ENCODE measurements at regions not wholly inside any gene's neighbourhood (a gene's known extent, or its start where the extent isn't known, plus 50 kb on each side); places are given as distances from the start of the nearest gene placed in this dataset.

GRCh38 chr6:68527691-68528090 lies 107.4 kb upstream of the ADGRB3 start:
- Histone ChIP-seq H3K9me3 (no peaks in the 10 kb centered on the region), H3K4me3 (no peak overlapping the region), H3K27ac (no peak overlapping the region), H3K4me2 (no peak overlapping the region), H3K4me1 (no peaks in the 10 kb centered on the region)
- TF ChIP-seq HES2 (IDR thresholded peaks at IDR 0.05) (no peak), NPAS2 (CRISPR knock-in tag; IDR thresholded peaks at IDR 0.05; ENCODE audit: borderline replicate concordance) (no peak), ZFP36 (IDR thresholded peaks at IDR 0.05; ENCODE audit: borderline replicate concordance, partially characterized antibody) (no peak), EHMT2 (IDR thresholded peaks at IDR 0.05; ENCODE audit: low read depth) (no peak)
- POLR2A ChIA-PET, result no interaction called here
- DNase-seq (ENCODE audit: low read depth in 1 of 2, low spot score in 1 of 2), result no peak
- no peak for ATAC-seq
- CTCF ChIA-PET, result no interaction called here
- WGBS (ENCODE audit: missing lambda C conversion rate), result 34% methylated on average over 4 of the region's 4 CpGs
- FAIRE-seq, result no peak

GRCh38 chr6:68506911-68507310 lies 128.2 kb upstream of the ADGRB3 start:
- ChIA-PET POLR2A (no interaction called here), CTCF (no interaction called here)
- no peak overlapping the region for H3K27ac ChIP-seq
- 33% methylated on average over 6 of the region's 6 CpGs for WGBS (ENCODE audit: missing lambda C conversion rate)
- DNase-seq (ENCODE audit: low read depth in 1 of 2, low spot score in 1 of 2), result no peak
- H3K9me3 ChIP-seq, result no peaks in the 10 kb centered on the region
- TF ChIP-seq TFCP2L1 (CRISPR knock-in tag; IDR thresholded peaks at IDR 0.05) (no peak), POLR2A (IDR thresholded peaks at IDR 0.05; ENCODE audit: low read length) (no peak), E2F6 (IDR thresholded peaks at IDR 0.05; ENCODE audit: borderline replicate concordance, low read depth) (no peak), JUN (IDR thresholded peaks at IDR 0.05) (no peak), RNF2 (IDR thresholded peaks at IDR 0.05; ENCODE audit: borderline replicate concordance, low read depth) (no peak), ELK1 (IDR thresholded peaks at IDR 0.05; ENCODE audit: low read depth, low read length) (no peak), CEBPB (IDR thresholded peaks at IDR 0.05) (no peak), BCL3 (IDR thresholded peaks at IDR 0.05) (no peak), KDM5A (IDR thresholded peaks at IDR 0.05) (no peak), FOXS1 (CRISPR knock-in tag; IDR thresholded peaks at IDR 0.05) (no peak), CTCF (IDR thresholded peaks at IDR 0.05) (no peak), HEYL (CRISPR knock-in tag; IDR thresholded peaks at IDR 0.05) (no peak)
- FAIRE-seq, result no peak
- H3K4me1 ChIP-seq, result no peaks in the 10 kb centered on the region
- H3K4me3 ChIP-seq, result no peak overlapping the region
- ATAC-seq, result no peak
- H3K4me2 ChIP-seq, result no peak overlapping the region

GRCh38 chr6:68502946-68503345 lies 132.1 kb upstream of the ADGRB3 start:
- H3K9me3 ChIP-seq, result no peaks in the 10 kb centered on the region
- no peaks in the 10 kb centered on the region for H3K4me1 ChIP-seq
- no peak overlapping the region for H3K4me2 ChIP-seq
- TF ChIP-seq JUNB (IDR thresholded peaks at IDR 0.05) (no peak), PHF8 (IDR thresholded peaks at IDR 0.05; ENCODE audit: borderline replicate concordance, low read depth) (no peak), ATOH8 (CRISPR knock-in tag; IDR thresholded peaks at IDR 0.05; ENCODE audit: low read depth) (no peak), ZFP36 (IDR thresholded peaks at IDR 0.05; ENCODE audit: borderline replicate concordance, partially characterized antibody) (no peak)
- H3K27ac ChIP-seq, result no peak overlapping the region
- CTCF ChIA-PET, result no interaction called here
- 25% methylated on average over 1 of the region's 1 CpG for WGBS (ENCODE audit: missing lambda C conversion rate)
- DNase-seq (ENCODE audit: low read depth in 1 of 2, low spot score in 1 of 2) (no peak), FAIRE-seq (no peak), ATAC-seq (no peak)
- POLR2A ChIA-PET, result no interaction called here
- H3K4me3 ChIP-seq, result no peak overlapping the region

All from A549 (cell line).